Astrocyte (in vitro differentiated cells and primary cell): ENCODE measurements at regions not wholly inside any gene's neighbourhood (a gene's known extent, or its start where the extent isn't known, plus 50 kb on each side); places are given as distances from the start of the nearest gene placed in this dataset.

Experiments used
- DNase-seq: peaks from one replicate; pipeline ENCODE4 v3.0.0-alpha.2; 2010; ENCODE audit warnings: low read depth
- FAIRE-seq: peaks from 2 replicates; lab custom pipeline; 2011; peaks lifted over from hg19 to GRCh38; lab: Jason Lieb, UNC
- H2AFZ ChIP-seq: 2 replicates; pipeline ENCODE4 v1.6.0; 2012; ENCODE audit warnings: low read depth, low read length, inconsistent platforms
- H3K27ac ChIP-seq: 2 replicates; pipeline ENCODE4 v1.5.1; 2011; ENCODE audit warnings: low read depth, low read length, inconsistent platforms
- H3K27me3 ChIP-seq: 2 replicates; pipeline ENCODE4 v1.6.0; 2011; ENCODE audit warnings: low read length, inconsistent platforms; ENCODE audit not compliant: insufficient read depth
- H3K36me3 ChIP-seq: 2 replicates; pipeline ENCODE4 v1.5.1; 2011; ENCODE audit warnings: low read length, inconsistent platforms; ENCODE audit not compliant: insufficient read depth
- H3K4me1 ChIP-seq: 2 replicates; pipeline ENCODE4 v1.5.1; 2011; ENCODE audit warnings: low read length, inconsistent platforms; ENCODE audit not compliant: insufficient read depth
- H3K4me2 ChIP-seq: 2 replicates; pipeline ENCODE4 v1.6.0; 2012; ENCODE audit warnings: low read length, inconsistent platforms
- H3K4me3 ChIP-seq: 2 replicates; pipeline ENCODE4 v1.5.1; 2011; ENCODE audit warnings: low read depth, mild to moderate bottlenecking, low read length, inconsistent platforms; ENCODE audit not compliant: insufficient read depth
- H3K79me2 ChIP-seq: 2 replicates; pipeline ENCODE4 v1.6.0; 2012; ENCODE audit warnings: mild to moderate bottlenecking, low read length, inconsistent platforms; ENCODE audit not compliant: insufficient read depth
- H3K9ac ChIP-seq: 2 replicates; pipeline ENCODE4 v1.6.0; 2012; ENCODE audit warnings: mild to moderate bottlenecking, low read length, inconsistent platforms
- H3K9me3 ChIP-seq: 2 replicates; pipeline ENCODE4 v1.5.1; 2012; ENCODE audit warnings: low read depth, mild to moderate bottlenecking, low read length, inconsistent platforms; ENCODE audit not compliant: insufficient read depth
- H4K20me1 ChIP-seq: 2 replicates; pipeline ENCODE4 v1.6.0; 2012; ENCODE audit warnings: low read length, inconsistent platforms; ENCODE audit not compliant: insufficient read depth
- H3K27ac Mint-ChIP-seq: one replicate; pipeline ENCODE4 v1.8.0; 2021; ENCODE audit warnings: mild to moderate bottlenecking, mixed read lengths; ENCODE audit not compliant: unreplicated experiment
- H3K27me3 Mint-ChIP-seq: one replicate; pipeline ENCODE4 v1.8.0; 2021; ENCODE audit warnings: low read depth, mixed read lengths; ENCODE audit not compliant: unreplicated experiment
- H3K36me3 Mint-ChIP-seq: one replicate; pipeline ENCODE4 v1.8.0; 2021; ENCODE audit warnings: low read depth, mixed read lengths; ENCODE audit not compliant: unreplicated experiment
- H3K4me1 Mint-ChIP-seq: one replicate; pipeline ENCODE4 v1.8.0; 2021; ENCODE audit warnings: low read depth, mixed read lengths; ENCODE audit not compliant: unreplicated experiment
- H3K4me3 Mint-ChIP-seq: one replicate; pipeline ENCODE4 v1.8.0; 2021; ENCODE audit warnings: mild to moderate bottlenecking, moderate library complexity, mixed read lengths; ENCODE audit not compliant: unreplicated experiment
- H3K9me3 Mint-ChIP-seq: one replicate; pipeline ENCODE4 v1.8.0; 2021; ENCODE audit warnings: mild to moderate bottlenecking, mixed read lengths; ENCODE audit not compliant: unreplicated experiment
- EZH2 ChIP-seq: IDR thresholded peaks from 2 replicates; pipeline ENCODE4 v1.6.1; 2012; ENCODE audit warnings: mild to moderate bottlenecking, low read length, inconsistent platforms; ENCODE audit not compliant: insufficient read depth
- TF ChIP-seq, protein P1 (sequence below): IDR thresholded peaks from 2 replicates; pipeline ENCODE4 v1.5.1; 2011; ENCODE audit warnings: low read depth, mild to moderate bottlenecking, inconsistent platforms, low read length, moderate library complexity; ENCODE audit not compliant: insufficient read depth

DNA sequence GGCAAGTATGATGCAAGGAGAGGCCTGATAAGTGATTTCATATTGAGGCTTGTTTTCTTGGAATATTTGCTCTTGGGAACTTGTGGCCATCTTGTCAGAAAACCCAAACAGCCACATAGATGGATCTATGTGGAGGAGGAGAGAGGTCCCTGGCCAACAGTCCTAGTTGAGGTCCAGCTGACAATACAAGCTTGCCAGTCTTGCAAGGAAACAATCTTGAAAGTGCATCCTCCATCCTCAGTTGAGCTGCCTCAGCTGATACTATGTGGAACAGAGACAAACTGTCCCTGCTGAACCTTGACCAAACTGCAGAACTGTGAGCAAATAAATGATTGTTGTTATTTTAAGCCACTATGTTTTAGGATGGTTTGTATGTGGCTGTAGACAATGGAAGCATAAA is 146.4 kb downstream of the TMX1 start:
- no peak overlapping the region for H2AFZ ChIP-seq

GRCh38 chr14:51386983-51387735 is 147.1 kb downstream of the TMX1 start:
- no peak overlapping the region for H3K4me3 Mint-ChIP-seq
- no peak overlapping the region for H3K4me3 ChIP-seq
- no peak overlapping the region for H2AFZ ChIP-seq
- TF ChIP-seq EZH2: no peak
- TF ChIP-seq, protein P1, sequence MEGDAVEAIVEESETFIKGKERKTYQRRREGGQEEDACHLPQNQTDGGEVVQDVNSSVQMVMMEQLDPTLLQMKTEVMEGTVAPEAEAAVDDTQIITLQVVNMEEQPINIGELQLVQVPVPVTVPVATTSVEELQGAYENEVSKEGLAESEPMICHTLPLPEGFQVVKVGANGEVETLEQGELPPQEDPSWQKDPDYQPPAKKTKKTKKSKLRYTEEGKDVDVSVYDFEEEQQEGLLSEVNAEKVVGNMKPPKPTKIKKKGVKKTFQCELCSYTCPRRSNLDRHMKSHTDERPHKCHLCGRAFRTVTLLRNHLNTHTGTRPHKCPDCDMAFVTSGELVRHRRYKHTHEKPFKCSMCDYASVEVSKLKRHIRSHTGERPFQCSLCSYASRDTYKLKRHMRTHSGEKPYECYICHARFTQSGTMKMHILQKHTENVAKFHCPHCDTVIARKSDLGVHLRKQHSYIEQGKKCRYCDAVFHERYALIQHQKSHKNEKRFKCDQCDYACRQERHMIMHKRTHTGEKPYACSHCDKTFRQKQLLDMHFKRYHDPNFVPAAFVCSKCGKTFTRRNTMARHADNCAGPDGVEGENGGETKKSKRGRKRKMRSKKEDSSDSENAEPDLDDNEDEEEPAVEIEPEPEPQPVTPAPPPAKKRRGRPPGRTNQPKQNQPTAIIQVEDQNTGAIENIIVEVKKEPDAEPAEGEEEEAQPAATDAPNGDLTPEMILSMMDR: no peak
- no peaks in the 10 kb centered on the region for H3K36me3 Mint-ChIP-seq
- H3K36me3 ChIP-seq: no peaks in the 10 kb centered on the region
- no peak overlapping the region for H3K9ac ChIP-seq
- H3K79me2 ChIP-seq: no peaks in the 10 kb centered on the region
- H3K27ac ChIP-seq: no peak overlapping the region
- no peak for DNase-seq
- peak; percentile 54 for FAIRE-seq
- no peaks in the 10 kb centered on the region for H3K27me3 ChIP-seq
- H3K4me1 Mint-ChIP-seq: peaks cover 16% of the 10 kb centered on the region
- no peaks in the 10 kb centered on the region for H3K4me1 ChIP-seq
- no peaks in the 10 kb centered on the region for H4K20me1 ChIP-seq
- H3K27me3 Mint-ChIP-seq: no peaks in the 10 kb centered on the region
- no peaks in the 10 kb centered on the region for H3K9me3 Mint-ChIP-seq
- no peaks in the 10 kb centered on the region for H3K9me3 ChIP-seq
- no peak overlapping the region for H3K27ac Mint-ChIP-seq
- no peak overlapping the region for H3K4me2 ChIP-seq

More for the DNA sequence above, 146.4 kb downstream of the TMX1 start:
- peak; percentile 17 for FAIRE-seq
- Mint-ChIP-seq H3K36me3 (no peaks in the 10 kb centered on the region), H3K9me3 (no peaks in the 10 kb centered on the region), H3K4me3 (no peak overlapping the region), H3K27me3 (no peaks in the 10 kb centered on the region), H3K4me1 (peaks cover 20% of the 10 kb centered on the region), H3K27ac (no peak overlapping the region)
- no peak overlapping the region for H3K9ac ChIP-seq
- H3K36me3 ChIP-seq: no peaks in the 10 kb centered on the region
- no peaks in the 10 kb centered on the region for H4K20me1 ChIP-seq
- H3K4me2 ChIP-seq: no peak overlapping the region
- H3K79me2 ChIP-seq: no peaks in the 10 kb centered on the region
- H3K4me1 ChIP-seq: no peaks in the 10 kb centered on the region
- no peak for DNase-seq
- no peak overlapping the region for H3K4me3 ChIP-seq
- TF ChIP-seq, protein P1: no peak
- H3K27me3 ChIP-seq: no peaks in the 10 kb centered on the region
- H3K27ac ChIP-seq: no peak overlapping the region
- no peaks in the 10 kb centered on the region for H3K9me3 ChIP-seq

DNA sequence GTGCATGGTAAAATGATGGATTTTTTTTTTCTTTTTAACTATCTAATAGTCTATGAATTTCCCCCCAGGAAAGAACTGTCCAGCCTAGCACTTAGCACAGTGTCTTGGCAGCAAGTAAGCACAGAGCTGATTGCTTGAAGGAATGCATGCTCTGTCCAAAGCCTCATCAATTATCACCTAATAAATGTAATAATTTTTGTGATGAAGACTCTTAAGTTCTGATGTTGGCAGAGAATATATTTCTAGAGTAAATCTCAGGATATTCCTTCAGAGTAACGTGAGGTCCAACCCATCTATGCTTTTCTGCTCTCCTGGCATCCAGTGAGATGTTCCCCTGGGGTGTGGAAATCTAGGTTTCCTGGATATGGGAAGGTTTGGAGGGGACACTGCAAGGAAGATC is 152.4 kb downstream of the TMX1 start:
- Histone ChIP-seq H3K79me2 (no peaks in the 10 kb centered on the region), H3K4me2 (no peak overlapping the region), H3K4me1 (peaks cover 32% of the 10 kb centered on the region), H3K27ac (no peak overlapping the region), H3K9me3 (no peaks in the 10 kb centered on the region), H3K36me3 (no peaks in the 10 kb centered on the region), H3K27me3 (no peaks in the 10 kb centered on the region), H4K20me1 (no peaks in the 10 kb centered on the region), H3K9ac (no peak overlapping the region), H3K4me3 (no peak overlapping the region), H2AFZ (no peak overlapping the region)
- DNase-seq (no peak), FAIRE-seq (no peak)
- Mint-ChIP-seq H3K9me3 (no peaks in the 10 kb centered on the region), H3K4me3 (no peak overlapping the region), H3K4me1 (peaks cover 26% of the 10 kb centered on the region), H3K36me3 (no peaks in the 10 kb centered on the region), H3K27ac (no peak overlapping the region), H3K27me3 (no peaks in the 10 kb centered on the region)
- TF ChIP-seq EZH2: no peak
